ENCODE measurements at regions not wholly inside any gene's neighbourhood (a gene's known extent, or its start where the extent isn't known, plus 50 kb on each side); places are given as distances from the start of the nearest gene placed in this dataset.

- no peaks in the 10 kb centered on the region for H3K27me3 ChIP-seq (replicated peaks in 1 of 4; ENCODE audit: control extremely low read depth in 1 of 4, control insufficient read depth in 3 of 4, insufficient read depth in 4 of 4, low read length in 3 of 4)
- no peak overlapping the region for H3K4me3 Mint-ChIP-seq
- H3K4me3 ChIP-seq (ENCODE audit: control extremely low read depth in 1 of 5, extremely low read depth in 1 of 5, insufficient read depth in 1 of 5, low read depth in 2 of 5, low read length in 4 of 5): no peak overlapping the region
- H3K79me2 ChIP-seq (ENCODE audit: control insufficient read depth, insufficient read depth, low read length): no peaks in the 10 kb centered on the region
- H3K4me2 ChIP-seq (replicated peaks; ENCODE audit: low read depth, low read length, poor library complexity, severe bottlenecking): no peak overlapping the region
- POLR2A ChIA-PET: no interaction called here
- intact Hi-C loops (cut with micrococcal nuclease): no loop called here
- H4K20me1 ChIP-seq (ENCODE audit: control insufficient read depth, insufficient read depth, low read length, poor library complexity, severe bottlenecking): no peaks in the 10 kb centered on the region
- no peaks in the 10 kb centered on the region for H3K9me3 ChIP-seq (ENCODE audit: control extremely low read depth in 1 of 3, control insufficient read depth in 2 of 3, insufficient read depth in 1 of 3, low read length in 2 of 3)
- CTCF ChIA-PET: no interaction called here
- no peaks in the 10 kb centered on the region for H3K36me3 ChIP-seq (replicated peaks in 1 of 2; ENCODE audit: control extremely low read depth in 1 of 2, control insufficient read depth in 1 of 2, extremely low read depth in 1 of 2, insufficient read depth in 2 of 2, low read length in 1 of 2)
- no peaks in the 10 kb centered on the region for H3K4me1 Mint-ChIP-seq
- H3K27ac Mint-ChIP-seq: no peak overlapping the region
- H2AFZ ChIP-seq (ENCODE audit: insufficient read depth, low read depth, low read length, poor library complexity, severe bottlenecking): no peak overlapping the region
- TF ChIP-seq EZH2 (IDR thresholded peaks at IDR 0.05; ENCODE audit: borderline replicate concordance, insufficient read depth, low read depth, low read length, poor library complexity, severe bottlenecking): no peak
- TF ChIP-seq, protein P1, sequence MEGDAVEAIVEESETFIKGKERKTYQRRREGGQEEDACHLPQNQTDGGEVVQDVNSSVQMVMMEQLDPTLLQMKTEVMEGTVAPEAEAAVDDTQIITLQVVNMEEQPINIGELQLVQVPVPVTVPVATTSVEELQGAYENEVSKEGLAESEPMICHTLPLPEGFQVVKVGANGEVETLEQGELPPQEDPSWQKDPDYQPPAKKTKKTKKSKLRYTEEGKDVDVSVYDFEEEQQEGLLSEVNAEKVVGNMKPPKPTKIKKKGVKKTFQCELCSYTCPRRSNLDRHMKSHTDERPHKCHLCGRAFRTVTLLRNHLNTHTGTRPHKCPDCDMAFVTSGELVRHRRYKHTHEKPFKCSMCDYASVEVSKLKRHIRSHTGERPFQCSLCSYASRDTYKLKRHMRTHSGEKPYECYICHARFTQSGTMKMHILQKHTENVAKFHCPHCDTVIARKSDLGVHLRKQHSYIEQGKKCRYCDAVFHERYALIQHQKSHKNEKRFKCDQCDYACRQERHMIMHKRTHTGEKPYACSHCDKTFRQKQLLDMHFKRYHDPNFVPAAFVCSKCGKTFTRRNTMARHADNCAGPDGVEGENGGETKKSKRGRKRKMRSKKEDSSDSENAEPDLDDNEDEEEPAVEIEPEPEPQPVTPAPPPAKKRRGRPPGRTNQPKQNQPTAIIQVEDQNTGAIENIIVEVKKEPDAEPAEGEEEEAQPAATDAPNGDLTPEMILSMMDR (IDR thresholded peaks at IDR 0.05): no peak
- no peaks in the 10 kb centered on the region for H3K27me3 Mint-ChIP-seq
- no peak for DNase-seq
- H3K27ac ChIP-seq (ENCODE audit: low read length in 2 of 2): no peak overlapping the region
- ATAC-seq (ENCODE audit: low read depth): no peak
- 100% methylated on average over 2 of the region's 5 CpGs for WGBS (ENCODE audit: insufficient coverage)
- no peak overlapping the region for H3K9ac ChIP-seq (ENCODE audit: low read length)
- no peaks in the 10 kb centered on the region for H3K4me1 ChIP-seq (ENCODE audit: control insufficient read depth in 2 of 2, insufficient read depth in 2 of 2, low read length in 2 of 2)
- H3K9me3 Mint-ChIP-seq (ENCODE audit: insufficient read depth): peaks cover 4% of the 10 kb centered on the region
These were observed 86.6 kb downstream of the TFAP2B start for GRCh38 chr6:50905297-50905696.

DNA sequence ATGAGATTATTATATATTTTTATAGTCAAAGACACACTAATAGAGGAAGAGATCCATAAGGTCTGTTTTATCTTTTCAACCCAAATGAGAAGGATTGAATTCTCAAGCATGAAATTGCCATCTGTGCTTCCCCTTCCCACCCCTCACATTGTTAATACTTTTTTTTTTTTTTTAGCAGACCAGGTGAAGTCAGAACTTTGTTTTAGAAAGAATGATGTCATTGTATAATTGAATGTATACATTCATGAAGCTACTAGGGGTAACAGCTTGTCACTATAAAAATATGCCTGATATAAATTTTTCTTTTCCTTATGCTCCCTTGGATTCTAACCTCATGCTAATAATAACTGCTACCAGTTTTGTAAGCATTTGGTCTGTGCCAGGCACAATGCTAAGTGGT, 88.9 kb downstream of the TFAP2B start:
- no peaks in the 10 kb centered on the region for H3K27me3 ChIP-seq (replicated peaks in 1 of 4; ENCODE audit: control extremely low read depth in 1 of 4, control insufficient read depth in 3 of 4, insufficient read depth in 4 of 4, low read length in 3 of 4)
- H3K9me3 ChIP-seq (ENCODE audit: control extremely low read depth in 1 of 3, control insufficient read depth in 2 of 3, insufficient read depth in 1 of 3, low read length in 2 of 3): no peaks in the 10 kb centered on the region
- Mint-ChIP-seq H3K9me3 (ENCODE audit: insufficient read depth) (no peaks in the 10 kb centered on the region), H3K27me3 (no peaks in the 10 kb centered on the region), H3K27ac (no peak overlapping the region), H3K4me3 (no peak overlapping the region), H3K4me1 (no peaks in the 10 kb centered on the region)
- intact Hi-C loops (cut with micrococcal nuclease): no loop called here
- ChIA-PET CTCF (no interaction called here), POLR2A (no interaction called here)
- H3K79me2 ChIP-seq (ENCODE audit: control insufficient read depth, insufficient read depth, low read length): no peaks in the 10 kb centered on the region
- no peak overlapping the region for H3K27ac ChIP-seq (ENCODE audit: low read length in 2 of 2)
- no peaks in the 10 kb centered on the region for H4K20me1 ChIP-seq (ENCODE audit: control insufficient read depth, insufficient read depth, low read length, poor library complexity, severe bottlenecking)
- H3K4me2 ChIP-seq (replicated peaks; ENCODE audit: low read depth, low read length, poor library complexity, severe bottlenecking): no peak overlapping the region
- no peaks in the 10 kb centered on the region for H3K4me1 ChIP-seq (ENCODE audit: control insufficient read depth in 2 of 2, insufficient read depth in 2 of 2, low read length in 2 of 2)
- no peak for ATAC-seq (ENCODE audit: low read depth)
- TF ChIP-seq EZH2 (IDR thresholded peaks at IDR 0.05; ENCODE audit: borderline replicate concordance, insufficient read depth, low read depth, low read length, poor library complexity, severe bottlenecking): no peak
- TF ChIP-seq, protein P1 (IDR thresholded peaks at IDR 0.05): no peak
- H3K9ac ChIP-seq (ENCODE audit: low read length): no peak overlapping the region
- no peak overlapping the region for H3K4me3 ChIP-seq (ENCODE audit: control extremely low read depth in 1 of 5, extremely low read depth in 1 of 5, insufficient read depth in 1 of 5, low read depth in 2 of 5, low read length in 4 of 5)
- DNase-seq: no peak
- H3K36me3 ChIP-seq (replicated peaks in 1 of 2; ENCODE audit: control extremely low read depth in 1 of 2, control insufficient read depth in 1 of 2, extremely low read depth in 1 of 2, insufficient read depth in 2 of 2, low read length in 1 of 2): no peaks in the 10 kb centered on the region
- H2AFZ ChIP-seq (ENCODE audit: insufficient read depth, low read depth, low read length, poor library complexity, severe bottlenecking): no peak overlapping the region

Data from B cell (primary cell).